Duodenal mucosa (tissue), 2 donors: ENCODE measurements at regions not wholly inside any gene's neighbourhood (a gene's known extent, or its start where the extent isn't known, plus 50 kb on each side); places are given as distances from the start of the nearest gene placed in this dataset.

Experiments
- H3K27ac ChIP-seq: one replicate; pipeline ENCODE4 v1.7.0; 2013; ENCODE audit warnings: low read depth, low read length
- H3K27me3 ChIP-seq, 2 donors: one replicate each; pipeline ENCODE4 v1.7.0; 2013; ENCODE audit warnings: low read length in 2 of 2, control low read depth in 1 of 2; ENCODE audit not compliant: insufficient read depth in 2 of 2, control insufficient read depth in 1 of 2
- H3K36me3 ChIP-seq, 2 donors: one replicate each; pipeline ENCODE4 v1.7.0; 2013; ENCODE audit warnings: low read length in 2 of 2, control low read depth in 1 of 2; ENCODE audit not compliant: insufficient read depth in 2 of 2, control insufficient read depth in 1 of 2
- H3K4me1 ChIP-seq, 2 donors: one replicate each; pipeline ENCODE4 v1.7.0; 2013; ENCODE audit warnings: low read length in 2 of 2, control low read depth in 1 of 2; ENCODE audit not compliant: insufficient read depth in 2 of 2, control insufficient read depth in 1 of 2
- H3K4me3 ChIP-seq, 2 donors: one replicate each; pipeline ENCODE4 v1.7.0; 2013; ENCODE audit warnings: low read length in 2 of 2, low read depth in 1 of 2
- H3K9ac ChIP-seq, 2 donors: one replicate each; pipeline ENCODE4 v1.7.0; 2013; ENCODE audit warnings: low read length in 2 of 2, low read depth in 1 of 2
- H3K9me3 ChIP-seq, 2 donors: one replicate each; pipeline ENCODE4 v1.7.0; 2013; ENCODE audit warnings: low read length in 2 of 2, control low read depth in 1 of 2; ENCODE audit not compliant: control insufficient read depth in 1 of 2

- H3K4me1 ChIP-seq: no peaks in the 10 kb centered on the region
- H3K36me3 ChIP-seq: no peaks in the 10 kb centered on the region
- H3K27ac ChIP-seq: no peak overlapping the region
- H3K27me3 ChIP-seq: no peaks in the 10 kb centered on the region
- no peaks in the 10 kb centered on the region for H3K9me3 ChIP-seq
- no peak overlapping the region for H3K4me3 ChIP-seq
- no peak overlapping the region for H3K9ac ChIP-seq
Measured at GRCh38 chr5:152556784-152557183, 151.7 kb upstream of the NMUR2 start.

GRCh38 chr5:152560512-152561137 lies 155.5 kb upstream of the NMUR2 start:
- H3K4me1 ChIP-seq: no peaks in the 10 kb centered on the region
- no peak overlapping the region for H3K9ac ChIP-seq
- no peaks in the 10 kb centered on the region for H3K9me3 ChIP-seq
- H3K36me3 ChIP-seq: no peaks in the 10 kb centered on the region
- H3K27ac ChIP-seq: no peak overlapping the region
- no peaks in the 10 kb centered on the region for H3K27me3 ChIP-seq
- H3K4me3 ChIP-seq: no peak overlapping the region

DNA sequence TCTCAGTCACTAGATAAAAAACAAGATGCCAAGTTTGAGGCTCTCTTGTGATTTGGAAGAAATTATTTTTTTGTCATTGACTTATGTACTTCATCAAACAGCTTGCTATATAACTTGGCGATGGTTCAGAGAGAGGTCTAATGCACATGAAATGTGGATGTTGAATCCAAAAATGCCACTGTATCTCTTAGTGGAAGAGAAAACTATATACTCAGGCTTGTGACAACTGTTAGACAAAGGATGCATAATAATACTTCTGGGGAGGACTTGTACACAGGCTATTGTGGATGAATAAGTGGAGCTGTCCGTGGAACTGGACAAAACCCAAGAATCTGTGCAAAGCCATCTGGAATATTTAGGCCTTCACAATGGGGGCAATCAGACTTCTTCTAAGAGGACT lies 162.9 kb upstream of the NMUR2 start:
- H3K9ac ChIP-seq: no peak overlapping the region
- no peak overlapping the region for H3K4me3 ChIP-seq
- no peaks in the 10 kb centered on the region for H3K27me3 ChIP-seq
- H3K27ac ChIP-seq: no peak overlapping the region
- H3K4me1 ChIP-seq: no peaks in the 10 kb centered on the region
- no peaks in the 10 kb centered on the region for H3K36me3 ChIP-seq
- no peaks in the 10 kb centered on the region for H3K9me3 ChIP-seq

DNA sequence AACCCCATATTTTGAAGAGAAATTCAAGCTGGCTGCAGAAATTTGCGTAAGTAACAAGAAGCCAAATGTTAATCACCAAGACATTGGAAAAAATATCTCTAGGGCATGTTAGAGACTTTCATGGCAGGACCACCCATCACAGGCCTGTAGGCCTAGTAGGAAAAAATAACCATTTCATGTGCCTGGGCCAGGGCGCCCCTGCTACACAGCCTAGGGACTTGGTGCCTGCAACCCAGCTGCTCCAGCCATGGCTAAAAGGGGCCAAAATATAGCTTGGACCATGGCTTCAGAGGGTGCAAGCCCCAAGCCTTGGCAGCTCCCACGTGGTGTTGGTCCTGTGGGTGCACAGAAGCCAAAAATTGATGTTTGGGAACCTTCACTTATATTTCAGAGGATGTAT lies 167.7 kb upstream of the NMUR2 start:
- Histone ChIP-seq H3K27ac (no peak overlapping the region), H3K4me1 (no peaks in the 10 kb centered on the region), H3K27me3 (no peaks in the 10 kb centered on the region), H3K36me3 (no peaks in the 10 kb centered on the region), H3K4me3 (no peak overlapping the region), H3K9me3 (no peaks in the 10 kb centered on the region), H3K9ac (no peak overlapping the region)

DNA sequence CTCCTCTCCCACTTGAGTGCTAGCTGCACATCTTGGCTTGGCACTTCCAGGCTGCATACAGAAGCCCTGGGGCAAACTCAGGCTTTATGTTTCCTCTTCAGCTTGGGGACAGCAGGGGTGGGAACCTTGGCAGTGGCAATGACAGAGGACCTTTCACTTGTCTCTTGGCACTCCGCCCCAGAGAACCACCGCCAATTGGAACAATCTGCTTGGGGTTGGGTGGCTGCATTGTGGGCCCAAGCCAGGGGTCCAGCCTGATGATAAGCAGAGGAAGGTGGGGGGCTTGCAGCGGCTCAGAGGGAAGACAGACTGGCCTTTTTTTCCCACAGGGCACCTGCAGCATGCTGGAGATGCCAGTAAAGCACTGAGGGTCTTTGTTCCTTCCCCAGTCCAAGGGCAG lies 179.0 kb upstream of the NMUR2 start:
- no peaks in the 10 kb centered on the region for H3K36me3 ChIP-seq
- H3K27me3 ChIP-seq: no peaks in the 10 kb centered on the region
- no peak overlapping the region for H3K4me3 ChIP-seq
- no peaks in the 10 kb centered on the region for H3K9me3 ChIP-seq
- no peak overlapping the region for H3K27ac ChIP-seq
- no peaks in the 10 kb centered on the region for H3K4me1 ChIP-seq
- H3K9ac ChIP-seq: no peak overlapping the region

DNA sequence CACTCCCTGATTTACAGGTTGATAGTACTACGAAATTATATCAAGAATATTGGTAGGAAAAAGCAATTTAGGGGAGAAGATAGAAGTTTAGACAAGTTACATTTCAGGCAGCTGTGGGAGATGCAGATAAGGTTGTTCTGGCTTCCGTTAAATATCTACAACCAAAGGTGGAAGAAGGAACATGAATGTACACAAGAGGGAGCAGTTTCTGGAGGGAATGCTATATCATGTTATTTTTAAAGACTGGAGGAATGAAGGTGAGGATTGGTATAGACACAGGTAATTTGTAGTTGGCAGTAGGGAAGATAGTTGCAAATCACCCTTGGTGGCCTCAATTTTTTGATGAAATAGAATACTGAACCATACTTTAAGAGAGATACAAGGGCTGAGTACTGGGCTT lies 187.3 kb upstream of the NMUR2 start:
- H3K9me3 ChIP-seq: no peaks in the 10 kb centered on the region
- H3K4me3 ChIP-seq: no peak overlapping the region
- no peaks in the 10 kb centered on the region for H3K4me1 ChIP-seq
- no peak overlapping the region for H3K27ac ChIP-seq
- H3K9ac ChIP-seq: no peak overlapping the region
- H3K27me3 ChIP-seq: no peaks in the 10 kb centered on the region
- no peaks in the 10 kb centered on the region for H3K36me3 ChIP-seq

- Histone ChIP-seq H3K9me3 (no peaks in the 10 kb centered on the region), H3K27me3 (no peaks in the 10 kb centered on the region), H3K36me3 (no peaks in the 10 kb centered on the region), H3K27ac (no peak overlapping the region), H3K9ac (no peak overlapping the region), H3K4me3 (no peak overlapping the region), H3K4me1 (no peaks in the 10 kb centered on the region)
Measured at GRCh38 chr5:152593388-152593787, 188.3 kb upstream of the NMUR2 start.

DNA sequence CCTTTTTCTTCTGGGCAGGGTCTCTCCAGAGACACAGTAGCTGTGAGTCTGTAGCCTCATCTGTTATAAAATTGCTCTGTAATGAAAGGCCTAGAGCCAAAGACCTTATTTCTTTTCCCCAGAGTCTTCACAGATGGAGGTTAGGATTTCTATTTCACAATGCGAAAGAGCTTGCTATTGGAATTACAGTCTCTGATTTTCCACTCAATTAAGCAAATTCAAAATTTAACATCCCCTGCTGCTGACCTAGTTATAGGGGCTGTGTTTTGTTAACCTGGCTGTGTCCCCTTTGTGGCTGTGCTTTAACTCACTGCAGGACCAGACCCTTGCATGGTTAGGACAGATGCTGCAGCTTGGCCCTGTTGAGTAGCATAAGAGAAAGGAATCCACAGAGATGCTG lies 190.3 kb upstream of the NMUR2 start:
- no peak overlapping the region for H3K4me3 ChIP-seq
- no peaks in the 10 kb centered on the region for H3K27me3 ChIP-seq

GRCh38 chr5:152599096-152599495 lies 194.0 kb upstream of the NMUR2 start:
- Histone ChIP-seq H3K4me3 (no peak overlapping the region), H3K4me1 (no peaks in the 10 kb centered on the region), H3K9ac (no peak overlapping the region), H3K9me3 (no peaks in the 10 kb centered on the region), H3K27ac (no peak overlapping the region), H3K36me3 (no peaks in the 10 kb centered on the region), H3K27me3 (no peaks in the 10 kb centered on the region)

More for the DNA sequence above, 190.3 kb upstream of the NMUR2 start:
- H3K9ac ChIP-seq: no peak overlapping the region
- H3K9me3 ChIP-seq: no peaks in the 10 kb centered on the region
- no peaks in the 10 kb centered on the region for H3K36me3 ChIP-seq
- no peaks in the 10 kb centered on the region for H3K4me1 ChIP-seq
- H3K27ac ChIP-seq: no peak overlapping the region

DNA sequence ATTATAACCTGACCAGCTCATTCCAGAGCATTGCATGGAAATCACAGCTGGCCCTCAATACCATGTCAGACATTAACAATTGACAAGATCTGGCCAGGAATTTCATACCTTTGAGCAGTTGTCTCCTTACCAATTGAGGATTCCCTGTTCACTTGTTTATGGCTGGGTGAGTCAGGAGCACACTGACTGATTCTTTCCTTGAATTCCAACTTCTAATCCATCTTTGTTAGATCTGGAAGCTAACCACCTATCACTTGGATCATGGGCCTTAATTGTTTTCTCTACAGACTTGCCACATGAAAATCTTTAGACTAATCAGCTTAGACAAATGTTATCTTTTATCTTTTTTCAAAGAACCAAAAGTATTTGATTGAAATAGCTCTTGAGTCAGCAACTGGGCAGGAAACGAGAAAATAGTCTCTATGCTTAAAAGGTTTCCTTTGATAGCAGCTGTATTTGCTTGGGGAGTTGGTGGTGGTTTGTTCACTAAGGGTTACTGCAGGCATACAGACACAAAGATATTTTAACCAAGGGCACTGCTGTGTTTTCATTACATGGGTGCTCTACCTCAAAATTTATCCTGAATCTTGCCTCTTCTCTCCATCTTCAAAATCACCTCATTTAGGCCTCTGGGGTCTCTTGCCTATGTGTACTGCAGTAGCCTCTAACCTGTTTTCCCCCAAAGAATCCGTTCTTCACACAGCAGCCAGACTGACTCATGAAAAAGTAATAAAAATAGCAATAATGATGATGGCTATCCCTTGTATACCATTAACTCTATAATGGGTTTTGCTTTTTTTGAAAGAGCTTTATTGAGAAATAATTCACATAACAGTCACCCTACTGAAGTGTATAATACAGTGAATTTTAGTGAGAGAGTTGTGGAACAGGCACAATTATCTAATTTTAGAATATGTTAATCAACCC lies 197.0 kb upstream of the NMUR2 start:
- no peak overlapping the region for H3K27ac ChIP-seq
- H3K4me3 ChIP-seq: no peak overlapping the region
- H3K9ac ChIP-seq: no peak overlapping the region
- H3K4me1 ChIP-seq: no peaks in the 10 kb centered on the region
- no peaks in the 10 kb centered on the region for H3K27me3 ChIP-seq
- H3K36me3 ChIP-seq: no peaks in the 10 kb centered on the region
- no peaks in the 10 kb centered on the region for H3K9me3 ChIP-seq
